GM18519 (cell line): ENCODE measurements at regions not wholly inside any gene's neighbourhood (a gene's known extent, or its start where the extent isn't known, plus 50 kb on each side); places are given as distances from the start of the nearest gene placed in this dataset.

Experiments
- ATAC-seq: cut with Tn5 transposase; IDR thresholded peaks from one replicate; pipeline ENCODE4 v1.9.1; 2021; ENCODE audit warnings: mild to moderate bottlenecking, moderate library complexity; ENCODE audit not compliant: unreplicated experiment, low FRiP score

GRCh38 chr4:112842513-112842912 lies 205.6 kb downstream of the LARP7 start:
- ATAC-seq = no peak

DNA sequence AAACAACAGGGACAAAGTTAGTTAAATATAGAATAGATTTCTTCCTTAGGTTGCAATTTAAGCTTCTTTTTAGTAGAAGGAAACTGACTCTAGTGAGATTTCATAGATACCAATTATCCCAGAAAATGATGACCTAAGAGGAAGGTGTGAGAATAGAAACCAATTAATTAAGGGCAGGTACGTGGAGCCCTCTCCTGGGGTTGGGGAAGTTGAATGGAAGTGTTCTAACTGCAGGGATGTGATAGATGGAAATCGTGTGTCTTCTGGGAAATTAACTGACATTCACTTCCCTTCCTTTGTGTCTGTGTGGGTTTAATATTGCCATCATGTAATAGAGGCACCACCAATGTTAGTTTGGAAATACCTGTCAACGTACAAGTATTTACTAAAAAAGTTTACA lies 204.1 kb upstream of the ANK2 start:
- ATAC-seq = no peak

- ATAC-seq = no peak
Measured at GRCh38 chr4:112847045-112847444, 202.4 kb upstream of the ANK2 start.

GRCh38 chr4:112847781-112848180 lies 201.7 kb upstream of the ANK2 start:
- no peak for ATAC-seq

- ATAC-seq = no peak
Measured at GRCh38 chr4:112848911-112849310, 200.5 kb upstream of the ANK2 start.

- ATAC-seq = no peak
Measured at GRCh38 chr4:112852601-112853000, 196.9 kb upstream of the ANK2 start.

GRCh38 chr4:112853662-112854256 lies 195.7 kb upstream of the ANK2 start:
- no peak for ATAC-seq

DNA sequence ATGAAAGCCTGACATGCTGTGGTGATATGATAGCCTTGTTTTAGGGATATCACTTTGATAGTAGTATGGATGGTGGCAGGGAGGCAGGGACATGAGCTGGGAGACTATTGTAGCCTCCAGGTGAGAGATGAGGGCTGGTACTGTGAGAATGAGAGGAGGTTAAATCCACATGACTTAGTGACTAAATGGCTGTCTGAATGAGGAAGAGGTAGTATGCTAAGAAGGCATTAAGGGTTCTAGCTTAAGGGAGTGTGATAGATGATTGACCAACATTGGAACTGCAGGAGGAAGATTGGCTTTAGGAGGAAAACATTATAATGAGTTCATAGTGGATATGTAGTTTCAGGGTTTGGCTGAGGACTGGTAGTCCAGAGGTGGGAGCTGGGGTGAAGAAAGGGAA lies 195.0 kb upstream of the ANK2 start:
- ATAC-seq = no peak

DNA sequence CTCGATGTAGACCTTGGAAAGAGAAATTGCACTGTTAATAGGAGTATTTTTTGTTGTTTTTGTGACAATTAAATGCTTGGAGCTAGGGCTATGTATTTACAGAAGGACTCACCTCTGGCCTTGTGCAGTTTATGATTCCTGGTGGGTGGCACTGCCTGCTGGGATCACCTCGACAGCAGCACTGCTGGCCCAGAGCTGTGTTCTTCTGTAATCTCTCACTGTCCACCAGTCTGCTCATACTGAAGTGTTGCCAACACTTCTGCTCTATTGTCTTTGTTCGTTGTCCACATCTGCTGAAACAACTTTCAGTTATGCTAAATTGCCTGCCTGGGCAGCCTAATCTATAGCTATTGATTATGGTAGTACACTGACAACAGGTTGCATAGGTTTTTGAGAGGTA lies 194.4 kb upstream of the ANK2 start:
- ATAC-seq = no peak

DNA sequence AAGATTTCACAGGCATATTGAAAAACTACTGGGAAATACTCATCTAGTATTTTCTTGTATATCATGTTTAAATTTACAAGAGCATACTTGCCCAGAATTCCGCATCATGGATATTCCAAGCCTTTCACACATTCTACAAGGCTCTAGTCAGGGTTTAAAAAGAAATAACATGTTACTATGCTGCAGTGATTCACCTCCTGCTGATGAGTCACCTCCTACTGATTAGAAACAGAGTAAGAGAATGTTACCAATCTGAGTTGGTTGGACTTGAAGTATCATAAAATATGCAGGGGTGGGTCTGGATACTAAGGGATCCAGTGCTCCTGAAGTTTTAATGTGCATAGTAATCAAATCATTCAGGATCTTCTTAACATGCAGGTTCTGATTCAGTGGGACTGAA lies 192.0 kb upstream of the ANK2 start:
- no peak for ATAC-seq

DNA sequence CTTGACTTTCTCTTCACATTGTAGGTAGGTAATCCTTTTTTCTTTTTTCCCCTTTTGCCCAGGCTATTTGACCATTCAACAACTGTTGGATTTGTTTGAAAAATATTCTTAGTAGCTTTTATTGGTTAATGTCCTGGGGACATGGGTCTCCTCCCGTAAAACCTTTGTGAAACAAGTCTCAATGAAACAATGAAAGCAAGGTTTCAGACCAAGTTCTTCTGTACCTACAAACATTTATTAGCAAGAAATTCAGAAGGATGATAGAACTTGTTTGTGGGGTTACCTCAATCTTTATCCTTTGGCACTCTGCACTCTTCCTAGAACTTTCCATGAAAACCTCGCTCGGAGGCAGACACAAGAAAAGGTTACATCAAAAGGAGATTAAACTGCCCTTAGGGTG lies 190.7 kb upstream of the ANK2 start:
- no peak for ATAC-seq

DNA sequence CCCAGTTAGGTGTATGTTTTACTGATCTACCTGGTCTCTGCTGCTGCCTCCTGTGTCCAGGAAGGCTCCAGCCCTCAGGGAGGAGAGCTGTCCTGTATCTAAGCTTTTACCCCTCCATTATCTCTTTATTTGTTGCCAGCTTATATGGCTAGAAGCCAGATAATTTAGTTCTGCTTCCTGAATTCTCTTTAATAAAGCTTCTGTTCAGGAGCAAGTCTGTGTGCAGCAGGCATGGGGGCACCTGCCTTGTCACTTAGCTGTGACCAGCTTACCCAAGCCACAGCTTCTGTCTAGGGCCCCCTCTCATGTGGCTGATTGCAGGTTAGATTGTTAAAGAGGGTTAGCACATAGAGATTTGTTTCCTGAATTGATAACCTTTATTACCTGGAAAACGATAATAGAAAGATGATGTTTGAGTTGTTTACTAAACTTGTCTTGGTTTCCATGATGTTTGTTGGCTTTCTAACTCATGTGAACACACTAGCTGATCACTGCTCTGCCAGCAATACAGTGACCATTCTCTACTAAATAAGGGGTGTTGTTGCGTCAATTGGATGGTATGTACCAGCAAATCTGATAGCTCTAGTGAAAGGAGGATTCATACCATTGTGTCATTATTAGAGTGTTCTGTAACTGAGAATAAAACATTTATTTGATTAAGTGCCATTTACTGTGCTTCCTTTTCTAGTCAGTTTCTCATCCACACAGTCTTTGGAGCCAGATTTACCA lies 189.8 kb upstream of the ANK2 start:
- no peak for ATAC-seq

- ATAC-seq = no peak
Measured at GRCh38 chr4:112860830-112861690, 188.4 kb upstream of the ANK2 start.

- ATAC-seq = no peak
Measured at GRCh38 chr4:112861691-112862674, 187.5 kb upstream of the ANK2 start.

DNA sequence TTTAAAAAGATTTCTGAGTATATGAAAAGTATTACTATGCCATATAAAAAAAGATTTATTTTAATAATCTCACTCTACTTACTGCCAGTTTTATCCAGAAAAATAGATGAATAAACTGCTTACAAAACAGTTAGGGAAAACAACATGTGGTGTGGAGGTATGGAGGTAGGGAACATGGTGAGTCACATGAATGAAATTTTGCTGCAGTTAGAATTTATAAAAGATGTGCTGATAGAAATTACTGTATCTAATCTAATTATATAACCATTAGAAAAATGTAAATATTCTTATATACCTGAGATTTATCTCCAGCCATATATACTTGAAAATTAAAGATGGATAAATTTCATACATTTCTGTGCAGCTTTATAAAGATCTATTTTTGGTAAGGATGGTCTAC lies 184.0 kb upstream of the ANK2 start:
- no peak for ATAC-seq

- ATAC-seq = no peak
Measured at GRCh38 chr4:112876316-112876715, 173.1 kb upstream of the ANK2 start.

GRCh38 chr4:112881842-112882241 lies 167.6 kb upstream of the ANK2 start:
- ATAC-seq = no peak

GRCh38 chr4:112882286-112882685 lies 167.2 kb upstream of the ANK2 start:
- no peak for ATAC-seq

GRCh38 chr4:112884406-112884805 lies 165.0 kb upstream of the ANK2 start:
- ATAC-seq = no peak

GRCh38 chr4:112885897-112886296 lies 163.6 kb upstream of the ANK2 start:
- ATAC-seq = no peak
